Natural killer cell (primary cell): ENCODE measurements at regions not wholly inside any gene's neighbourhood (a gene's known extent, or its start where the extent isn't known, plus 50 kb on each side); places are given as distances from the start of the nearest gene placed in this dataset.

Experiments
- ATAC-seq, 3 donors: fragments of 150-1000 bp in 2 of 3; fragments of 200-7000 bp in 1 of 3; cut with Tn5 transposase; 1 replicate in 1 of 3; 2 replicates in 2 of 3; pipeline ENCODE4 v1.10.0; 2021; ENCODE audit warnings: mild to moderate bottlenecking in 2 of 3, moderate library complexity in 2 of 3
- DNase-seq, 2 donors: peaks; one replicate each; pipeline versions ENCODE4 v3.0.0 to v3.0.0-alpha.2; 2013 to 2021; ENCODE audit warnings: mixed read lengths in 1 of 2
- H3K27ac ChIP-seq: one replicate; pipeline ENCODE4 v1.5.1; 2013; ENCODE audit warnings: mild to moderate bottlenecking, low read length
- H3K27me3 ChIP-seq: one replicate; pipeline ENCODE4 v1.6.1; 2013; ENCODE audit warnings: low read length; ENCODE audit not compliant: control insufficient read depth, insufficient read depth
- H3K36me3 ChIP-seq: one replicate; pipeline ENCODE4 v1.6.1; 2013; ENCODE audit warnings: low read length; ENCODE audit not compliant: control insufficient read depth, insufficient read depth
- H3K4me1 ChIP-seq: one replicate; pipeline ENCODE4 v1.6.1; 2013; ENCODE audit warnings: low read length; ENCODE audit not compliant: control insufficient read depth, insufficient read depth
- H3K4me3 ChIP-seq: one replicate; pipeline ENCODE4 v1.5.1; 2013; ENCODE audit warnings: low read length
- H3K9me3 ChIP-seq: one replicate; pipeline ENCODE4 v1.6.1; 2013; ENCODE audit warnings: low read length; ENCODE audit not compliant: control insufficient read depth, insufficient read depth
- H3K27ac Mint-ChIP-seq, 2 donors: one replicate each; pipeline ENCODE4 v1.8.0; 2022; ENCODE audit warnings: mild to moderate bottlenecking in 2 of 2, mixed read lengths in 2 of 2, moderate library complexity in 1 of 2
- H3K27me3 Mint-ChIP-seq, 2 donors: one replicate each; pipeline ENCODE4 v1.8.0; 2022; ENCODE audit warnings: low read depth in 2 of 2, mixed read lengths in 2 of 2
- H3K36me3 Mint-ChIP-seq: one replicate; pipeline ENCODE4 v1.8.0; 2022; ENCODE audit warnings: mixed read lengths
- H3K4me1 Mint-ChIP-seq, 2 donors: one replicate each; pipeline ENCODE4 v1.8.0; 2022; ENCODE audit warnings: mixed read lengths in 2 of 2
- H3K4me3 Mint-ChIP-seq: one replicate; pipeline ENCODE4 v1.8.0; 2022; ENCODE audit warnings: mild to moderate bottlenecking, moderate library complexity, mixed read lengths
- H3K9me3 Mint-ChIP-seq, 2 donors: one replicate each; pipeline ENCODE4 v1.8.0; 2022; ENCODE audit warnings: mixed read lengths in 2 of 2
- WGBS: methylation state at CpG from one replicate; pipeline ENCODE4 v1.1.7; 2013; ENCODE audit warnings: missing lambda C conversion rate; ENCODE audit not compliant: insufficient coverage; 5-methylcytosine and 5-hydroxymethylcytosine counted together
- intact Hi-C: fragments of 100-400 bp; cut with micrococcal nuclease; formaldehyde crosslinking; loops from one replicate; pipeline ENCODE4 v1.14.2; 2022
- TF ChIP-seq, protein P1 (sequence below): fragments of 200-600 bp; IDR thresholded peaks from one replicate; pipeline ENCODE4 v1.8.0; 2022; ENCODE audit warnings: antibody characterized with exemption

- Mint-ChIP-seq H3K9me3 (peaks cover 5 to 7% of the 10 kb centered on the region in 2 donors), H3K4me3 (no peak overlapping the region), H3K27ac (no peak overlapping the region), H3K27me3 (peaks cover 13 to 14% of the 10 kb centered on the region in 2 donors), H3K36me3 (peaks cover 8% of the 10 kb centered on the region), H3K4me1 (no peaks in the 10 kb centered on the region)
- H3K4me3 ChIP-seq: no peak overlapping the region
- intact Hi-C loops: no loop called here
- no peaks in the 10 kb centered on the region for H3K4me1 ChIP-seq
- DNase-seq (no peak), ATAC-seq (no peak)
- no peaks in the 10 kb centered on the region for H3K27me3 ChIP-seq
- no peaks in the 10 kb centered on the region for H3K9me3 ChIP-seq
- TF ChIP-seq, protein P1, sequence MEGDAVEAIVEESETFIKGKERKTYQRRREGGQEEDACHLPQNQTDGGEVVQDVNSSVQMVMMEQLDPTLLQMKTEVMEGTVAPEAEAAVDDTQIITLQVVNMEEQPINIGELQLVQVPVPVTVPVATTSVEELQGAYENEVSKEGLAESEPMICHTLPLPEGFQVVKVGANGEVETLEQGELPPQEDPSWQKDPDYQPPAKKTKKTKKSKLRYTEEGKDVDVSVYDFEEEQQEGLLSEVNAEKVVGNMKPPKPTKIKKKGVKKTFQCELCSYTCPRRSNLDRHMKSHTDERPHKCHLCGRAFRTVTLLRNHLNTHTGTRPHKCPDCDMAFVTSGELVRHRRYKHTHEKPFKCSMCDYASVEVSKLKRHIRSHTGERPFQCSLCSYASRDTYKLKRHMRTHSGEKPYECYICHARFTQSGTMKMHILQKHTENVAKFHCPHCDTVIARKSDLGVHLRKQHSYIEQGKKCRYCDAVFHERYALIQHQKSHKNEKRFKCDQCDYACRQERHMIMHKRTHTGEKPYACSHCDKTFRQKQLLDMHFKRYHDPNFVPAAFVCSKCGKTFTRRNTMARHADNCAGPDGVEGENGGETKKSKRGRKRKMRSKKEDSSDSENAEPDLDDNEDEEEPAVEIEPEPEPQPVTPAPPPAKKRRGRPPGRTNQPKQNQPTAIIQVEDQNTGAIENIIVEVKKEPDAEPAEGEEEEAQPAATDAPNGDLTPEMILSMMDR: no peak
- no peak overlapping the region for H3K27ac ChIP-seq
- WGBS: no CpG with 5 or more reads among the region's 2 CpGs
- H3K36me3 ChIP-seq: no peaks in the 10 kb centered on the region
Observed at GRCh38 chr6:159331451-159331850, 162.3 kb downstream of the FNDC1 start.

- no peaks in the 10 kb centered on the region for H3K4me1 Mint-ChIP-seq
- TF ChIP-seq, protein P1: no peak
- no peak overlapping the region for H3K4me3 Mint-ChIP-seq
- Histone ChIP-seq H3K4me1 (no peaks in the 10 kb centered on the region), H3K27me3 (no peaks in the 10 kb centered on the region), H3K4me3 (no peak overlapping the region), H3K9me3 (no peaks in the 10 kb centered on the region), H3K36me3 (no peaks in the 10 kb centered on the region), H3K27ac (no peak overlapping the region)
- ATAC-seq: no peak
- peaks cover 8% of the 10 kb centered on the region for H3K36me3 Mint-ChIP-seq
- DNase-seq: no peak
- 61% methylated on average over 4 of the region's 4 CpGs for WGBS
- intact Hi-C loops: no loop called here
- peaks cover 6 to 10% of the 10 kb centered on the region in 2 donors for H3K27me3 Mint-ChIP-seq
- H3K9me3 Mint-ChIP-seq: peaks cover 3% of the 10 kb centered on the region in 2 donors
- no peak overlapping the region for H3K27ac Mint-ChIP-seq
Observed at GRCh38 chr6:159329081-159329480, 159.9 kb downstream of the FNDC1 start.

- H3K9me3 Mint-ChIP-seq: no peaks in the 10 kb centered on the region
- no peak overlapping the region for H3K27ac Mint-ChIP-seq
- ATAC-seq (no peak), DNase-seq (no peak)
- Histone ChIP-seq H3K4me3 (no peak overlapping the region), H3K4me1 (no peaks in the 10 kb centered on the region), H3K27me3 (no peaks in the 10 kb centered on the region), H3K9me3 (no peaks in the 10 kb centered on the region), H3K36me3 (no peaks in the 10 kb centered on the region), H3K27ac (no peak overlapping the region)
- peaks cover 6 to 10% of the 10 kb centered on the region in 2 donors for H3K27me3 Mint-ChIP-seq
- TF ChIP-seq, protein P1: no peak
- H3K4me1 Mint-ChIP-seq: no peaks in the 10 kb centered on the region
- H3K36me3 Mint-ChIP-seq: no peaks in the 10 kb centered on the region
- no peak overlapping the region for H3K4me3 Mint-ChIP-seq
- intact Hi-C loops: no loop called here
- 83% methylated on average over 3 of the region's 3 CpGs for WGBS
Observed at GRCh38 chr6:159328052-159328451, 158.9 kb downstream of the FNDC1 start.

GRCh38 chr6:159325476-159325875, 156.3 kb downstream of the FNDC1 start:
- no peak overlapping the region for H3K4me3 ChIP-seq
- DNase-seq (no peak), ATAC-seq (no peak)
- no peaks in the 10 kb centered on the region for H3K36me3 ChIP-seq
- H3K27ac ChIP-seq: no peak overlapping the region
- WGBS: 92% methylated on average over 9 of the region's 9 CpGs
- Mint-ChIP-seq H3K27me3 (peaks cover 5 to 13% of the 10 kb centered on the region in 2 donors), H3K9me3 (no peaks in the 10 kb centered on the region), H3K27ac (no peak overlapping the region), H3K36me3 (no peaks in the 10 kb centered on the region), H3K4me3 (no peak overlapping the region), H3K4me1 (no peaks in the 10 kb centered on the region)
- intact Hi-C loops: no loop called here
- no peaks in the 10 kb centered on the region for H3K27me3 ChIP-seq
- no peaks in the 10 kb centered on the region for H3K9me3 ChIP-seq
- TF ChIP-seq, protein P1: no peak
- H3K4me1 ChIP-seq: no peaks in the 10 kb centered on the region
